GM18520 (cell line): ENCODE measurements at regions not wholly inside any gene's neighbourhood (a gene's known extent, or its start where the extent isn't known, plus 50 kb on each side); places are given as distances from the start of the nearest gene placed in this dataset.

Experiments
- ATAC-seq: cut with Tn5 transposase; IDR thresholded peaks from one replicate; pipeline ENCODE4 v1.9.1; 2021; ENCODE audit not compliant: unreplicated experiment

GRCh38 chr10:124305131-124305530, 113.6 kb downstream of the OAT start:
- no peak for ATAC-seq

GRCh38 chr10:124303662-124304418, 114.9 kb downstream of the OAT start:
- ATAC-seq: no peak

GRCh38 chr10:124302951-124303505, 115.7 kb downstream of the OAT start:
- ATAC-seq: no peak

- ATAC-seq: no peak
These were observed 117.0 kb downstream of the OAT start for GRCh38 chr10:124301736-124302135.

GRCh38 chr10:124300735-124301134, 118.0 kb downstream of the OAT start:
- no peak for ATAC-seq

GRCh38 chr10:124300224-124300623, 118.5 kb downstream of the OAT start:
- no peak for ATAC-seq

DNA sequence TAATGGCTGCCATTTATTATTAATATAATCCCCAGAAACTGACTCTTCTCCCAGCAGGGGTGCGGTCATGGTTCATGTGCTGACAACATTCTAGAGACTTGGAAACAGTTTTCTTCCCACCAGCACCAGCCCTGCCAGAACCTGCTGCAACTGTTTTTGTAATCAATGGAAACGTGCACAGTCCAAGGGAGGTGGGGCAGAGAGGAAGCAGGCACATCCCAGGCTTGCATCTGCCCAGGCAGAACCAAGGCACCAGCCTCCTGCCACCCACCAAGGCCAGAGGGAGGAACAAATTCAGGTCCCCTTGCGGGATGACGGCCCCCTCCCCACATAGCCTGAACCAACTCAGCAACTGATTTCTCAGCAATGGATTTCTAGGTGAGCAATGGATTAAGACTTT, 119.0 kb downstream of the OAT start:
- ATAC-seq: no peak

DNA sequence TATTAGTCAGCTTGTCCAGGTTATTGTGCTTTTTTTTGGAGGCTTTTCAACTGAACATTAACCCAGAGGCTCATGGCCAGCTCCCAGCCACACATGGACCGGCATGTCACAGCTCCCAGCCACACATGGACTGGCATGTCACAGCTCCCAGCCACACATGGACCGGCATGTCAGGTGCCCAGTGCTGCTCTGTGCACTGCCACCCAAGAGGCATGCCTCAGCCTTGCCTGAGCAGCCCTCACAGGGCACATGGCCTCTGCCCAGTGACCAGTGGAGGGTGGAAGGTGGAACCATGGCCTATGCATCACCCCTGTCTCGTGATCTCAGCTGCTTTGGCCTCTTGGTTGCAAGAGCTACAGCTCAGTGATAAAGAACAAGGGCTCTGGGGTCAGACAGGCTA, 119.8 kb downstream of the OAT start:
- ATAC-seq: no peak

- no peak for ATAC-seq
These were observed 121.6 kb downstream of the OAT start for GRCh38 chr10:124296813-124297788.

DNA sequence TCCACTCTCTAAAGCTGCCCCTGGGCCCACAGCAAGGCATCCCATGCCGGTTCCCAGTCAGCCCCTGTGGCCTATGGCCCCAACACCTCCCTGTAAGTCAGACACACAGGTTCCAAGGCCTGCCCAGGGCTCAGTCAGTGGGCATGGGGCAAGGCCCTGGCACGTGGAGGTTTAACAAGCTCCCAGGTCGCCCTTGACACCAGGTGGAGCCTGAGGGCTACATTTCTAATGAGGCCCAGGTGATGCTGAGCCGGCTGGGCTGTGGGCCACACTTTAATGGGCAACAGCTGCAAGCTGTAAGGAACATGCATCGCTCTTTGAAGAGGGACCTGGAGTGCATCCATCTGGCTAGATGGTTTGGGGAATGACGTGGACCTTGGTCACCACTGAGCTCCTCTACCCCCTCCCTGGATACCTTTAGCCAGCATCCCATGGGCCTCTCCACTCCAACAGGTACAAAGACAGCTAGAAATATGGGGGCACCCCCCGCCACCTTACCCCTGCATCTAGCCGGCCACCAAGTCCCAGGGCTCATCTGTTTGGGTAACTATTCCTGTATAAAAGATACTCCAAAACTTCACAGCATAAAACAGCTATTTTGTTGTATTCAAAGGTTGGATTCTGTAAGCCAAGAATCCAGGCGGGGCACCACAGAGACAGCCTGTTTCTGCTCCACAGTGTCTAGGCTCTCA, 122.5 kb downstream of the OAT start:
- ATAC-seq: no peak

GRCh38 chr10:124294811-124295770, 123.6 kb downstream of the OAT start:
- no peak for ATAC-seq

DNA sequence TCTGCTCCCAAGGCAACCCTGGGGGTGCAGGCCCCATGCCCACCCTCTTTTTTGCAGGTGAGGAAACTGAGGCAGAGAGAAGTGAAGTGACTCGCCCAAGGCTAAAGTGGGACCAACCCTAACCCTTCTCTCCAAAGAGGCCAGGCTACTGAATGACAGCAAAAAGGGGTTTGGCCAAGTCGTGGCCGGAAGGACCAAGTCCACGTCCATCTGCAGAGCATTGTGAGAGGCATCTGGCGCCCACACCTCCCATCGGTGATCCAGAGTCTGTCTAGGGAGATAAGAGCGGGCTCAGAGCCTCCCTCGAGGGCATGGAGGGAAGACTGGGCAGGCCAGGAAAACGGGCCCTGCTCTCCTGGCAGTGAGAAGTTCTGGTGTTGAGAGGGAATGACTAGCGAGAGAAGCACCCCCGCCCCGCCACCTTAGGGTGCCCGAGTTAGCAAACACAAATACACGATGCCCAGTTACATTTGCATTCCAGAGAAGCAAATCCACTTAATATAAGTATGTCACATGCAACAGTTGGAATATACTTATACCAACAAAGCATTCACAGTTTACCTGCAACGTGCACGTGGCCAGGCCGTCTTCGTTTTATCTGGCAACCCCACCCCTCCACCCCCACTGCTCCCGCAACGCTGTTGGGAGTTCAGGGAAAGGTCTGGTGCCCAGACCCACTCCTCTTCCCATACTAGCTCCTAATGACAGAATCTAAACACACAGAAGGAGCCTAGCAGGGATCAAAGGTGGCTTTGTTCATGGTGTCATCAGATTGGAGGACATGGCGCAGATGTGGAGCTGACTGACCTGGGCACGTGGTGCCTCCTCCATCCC, 124.9 kb downstream of the OAT start:
- ATAC-seq: no peak

DNA sequence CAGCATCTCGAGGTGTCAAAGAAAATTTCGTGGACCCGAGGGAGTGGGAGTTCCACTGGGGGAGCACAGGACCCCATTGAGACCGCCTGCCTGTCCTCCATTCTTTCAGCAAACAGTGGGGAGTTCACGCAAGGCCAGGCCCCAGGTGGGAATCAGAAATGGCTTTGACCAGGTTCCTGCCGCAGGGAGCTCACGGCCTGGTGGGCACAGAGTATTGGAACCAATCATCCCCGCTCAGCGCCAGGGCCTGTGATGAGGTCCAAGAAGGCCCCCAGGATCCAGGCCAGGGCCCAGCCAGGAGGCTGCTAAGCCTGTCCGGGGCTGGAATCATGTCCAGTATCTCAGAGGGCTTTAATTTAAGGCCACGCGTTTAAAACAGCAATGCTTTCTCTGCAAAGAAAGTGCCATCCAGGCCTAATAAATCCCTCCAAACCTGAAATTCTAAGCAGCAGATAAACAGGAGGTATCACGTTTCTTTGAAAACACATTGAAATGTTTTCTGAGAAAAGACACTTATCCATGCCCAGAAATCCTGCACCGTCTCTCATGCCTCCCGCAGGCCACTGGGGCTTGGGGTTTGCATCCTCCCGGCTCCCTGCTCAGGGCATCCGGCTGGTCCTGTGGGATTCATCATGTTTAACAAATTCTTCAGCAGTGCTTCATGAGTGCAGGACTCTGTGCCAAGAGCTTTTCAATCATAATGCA, 125.7 kb downstream of the OAT start:
- no peak for ATAC-seq

GRCh38 chr10:124291001-124291701, 127.6 kb downstream of the OAT start:
- no peak for ATAC-seq

- ATAC-seq: no peak
These were observed 128.6 kb downstream of the OAT start for GRCh38 chr10:124289851-124290795.

DNA sequence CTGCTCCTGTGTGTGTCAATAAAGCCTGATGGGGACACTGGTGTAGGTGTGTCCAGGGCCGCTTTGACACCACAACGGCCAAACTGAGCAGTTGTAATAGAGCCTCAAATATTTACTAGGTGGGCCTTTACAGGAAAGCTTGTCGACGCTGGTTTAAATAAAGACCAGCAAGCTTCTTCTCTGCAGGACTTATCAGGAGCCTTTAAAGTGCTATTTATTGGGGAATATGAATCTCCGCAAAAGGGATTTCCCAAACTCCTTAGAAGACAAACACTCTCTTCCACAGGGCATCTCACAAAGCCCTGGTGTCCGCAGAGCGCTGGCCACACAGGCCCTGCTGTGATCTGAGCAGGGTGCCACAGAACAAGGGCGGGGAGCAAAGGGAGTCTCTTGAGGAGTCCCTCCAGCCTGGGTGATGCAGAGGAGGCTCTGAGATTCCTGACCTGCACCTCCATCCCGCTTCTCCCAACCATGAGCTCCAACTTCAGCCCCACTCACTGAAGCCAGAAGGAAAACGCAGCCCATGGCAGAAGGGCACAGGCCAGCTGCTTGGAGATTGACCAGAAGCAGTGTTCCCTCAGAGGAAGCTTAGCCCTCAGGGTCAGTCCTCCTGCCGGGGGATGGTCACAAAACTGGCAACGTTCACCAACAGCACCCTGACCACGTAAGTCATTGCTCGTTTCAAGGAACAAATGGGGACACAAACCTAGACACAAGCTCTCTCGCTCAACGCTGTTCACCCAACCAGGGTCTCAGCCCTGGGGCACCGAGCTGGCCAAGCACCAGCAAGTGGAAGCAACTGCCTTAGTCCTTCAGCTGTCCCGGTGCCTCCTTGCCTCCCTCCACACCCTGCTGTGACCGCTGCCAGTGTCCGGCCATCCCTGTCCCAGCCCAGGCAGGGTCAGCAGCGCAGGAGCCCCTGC, 129.5 kb downstream of the OAT start:
- no peak for ATAC-seq
